GM23338 (cell line): ENCODE measurements at regions not wholly inside any gene's neighbourhood (a gene's known extent, or its start where the extent isn't known, plus 50 kb on each side); places are given as distances from the start of the nearest gene placed in this dataset.

Experiments
- ATAC-seq: fragments of 200-7000 bp; cut with Tn5 transposase; 3 replicates; pipeline ENCODE4 v1.9.1; 2020
- DNase-seq: peaks from one replicate; pipeline ENCODE4 v3.0.0-alpha.2; 2015; ENCODE audit warnings: low spot score
- H2AFZ ChIP-seq: fragments of 200-600 bp; sonication (generic); 2 replicates; pipeline ENCODE4 v1.8.0; 2016; ENCODE audit warnings: antibody characterized with exemption, mild to moderate bottlenecking, moderate library complexity
- H3F3A ChIP-seq: fragments of 200-600 bp; sonication (generic); replicated peaks from 2 replicates; pipeline ENCODE4 v1.8.0; 2017; ENCODE audit warnings: antibody characterized with exemption, mixed run types, low read depth
- H3K27ac ChIP-seq: fragments of 200-600 bp; sonication (generic); 2 replicates; pipeline ENCODE4 v1.6.1; 2016; ENCODE audit warnings: low read depth
- H3K27me3 ChIP-seq: fragments of 200-600 bp; sonication (generic); 2 replicates; pipeline ENCODE4 v1.8.0; 2016; ENCODE audit warnings: mild to moderate bottlenecking, mixed run types, moderate library complexity; ENCODE audit not compliant: insufficient read depth
- H3K36me3 ChIP-seq: fragments of 200-600 bp; sonication (generic); 2 replicates; pipeline ENCODE4 v1.8.0; 2016; ENCODE audit warnings: mild to moderate bottlenecking; ENCODE audit not compliant: insufficient read depth
- H3K4me1 ChIP-seq: fragments of 200-600 bp; sonication (generic); 2 replicates; pipeline ENCODE4 v1.8.0; 2016; ENCODE audit warnings: mild to moderate bottlenecking, moderate library complexity; ENCODE audit not compliant: insufficient read depth
- H3K4me2 ChIP-seq: fragments of 200-600 bp; sonication (generic); 2 replicates; pipeline ENCODE4 v1.7.1; 2017; ENCODE audit warnings: mixed run types
- H3K4me3 ChIP-seq: fragments of 200-600 bp; sonication (generic); 2 replicates; pipeline ENCODE4 v1.6.1; 2016; ENCODE audit warnings: mixed run types
- H3K79me2 ChIP-seq: fragments of 200-600 bp; sonication (generic); replicated peaks from 2 replicates; pipeline ENCODE4 v1.8.0; 2017; ENCODE audit warnings: mild to moderate bottlenecking; ENCODE audit not compliant: insufficient read depth
- H3K9me2 ChIP-seq: fragments of 200-600 bp; sonication (generic); 2 replicates; pipeline ENCODE4 v1.8.0; 2017; ENCODE audit not compliant: insufficient read depth
- H4K20me1 ChIP-seq: fragments of 200-600 bp; sonication (generic); replicated peaks from 2 replicates; pipeline ENCODE4 v1.8.0; 2017; ENCODE audit warnings: mild to moderate bottlenecking; ENCODE audit not compliant: insufficient read depth
- H3K27ac Mint-ChIP-seq: 2 replicates; pipeline ENCODE4 v1.8.0; 2020; ENCODE audit warnings: inconsistent platforms, mild to moderate bottlenecking, moderate library complexity, mixed read lengths
- H3K27me3 Mint-ChIP-seq: 3 replicates; pipeline ENCODE4 v1.8.0; 2022; ENCODE audit warnings: low read depth, mild to moderate bottlenecking, moderate library complexity, mixed read lengths, inconsistent platforms; ENCODE audit not compliant: insufficient read depth, poor library complexity
- H3K36me3 Mint-ChIP-seq: 3 replicates; pipeline ENCODE4 v1.8.0; 2021; ENCODE audit warnings: low read depth, mild to moderate bottlenecking, inconsistent platforms, moderate library complexity, mixed read lengths
- H3K4me1 Mint-ChIP-seq: 3 replicates; pipeline ENCODE4 v1.8.0; 2020; ENCODE audit warnings: mild to moderate bottlenecking, inconsistent platforms, mixed read lengths
- H3K4me3 Mint-ChIP-seq: 3 replicates; pipeline ENCODE4 v1.8.0; 2021; ENCODE audit warnings: moderate library complexity, mild to moderate bottlenecking, inconsistent platforms, mixed read lengths
- H3K9me3 Mint-ChIP-seq: 3 replicates; pipeline ENCODE4 v1.8.0; 2020; ENCODE audit warnings: moderate library complexity, mild to moderate bottlenecking, inconsistent platforms, mixed read lengths
- CREB1 ChIP-seq: fragments of 250-450 bp; sonication (Bioruptor Pico); IDR thresholded peaks from 2 replicates; pipeline ENCODE4 v1.5.0; 2020; ENCODE audit warnings: low read depth, mild to moderate bottlenecking, moderate library complexity
- CTCF ChIP-seq, 2 experiments: fragments of 200-600 bp in 1 of 2; sonication (generic) in 1 of 2; conservative IDR thresholded peaks; 2 replicates each; pipeline versions ENCODE4 v1.5.1 to v1.6.1; 2016 to 2017; ENCODE audit warnings: antibody characterized with exemption in 2 of 2, low read depth in 2 of 2, mild to moderate bottlenecking in 2 of 2, moderate library complexity in 1 of 2
- ETS1 ChIP-seq: IDR thresholded peaks from 2 replicates; pipeline ENCODE4 v1.6.1; 2016; ENCODE audit warnings: antibody characterized with exemption
- EZH2 ChIP-seq: fragments of 200-600 bp; sonication (generic); IDR thresholded peaks from one replicate; pipeline ENCODE4 v1.8.0; 2017; ENCODE audit warnings: antibody characterized with exemption, mild to moderate bottlenecking, low read depth; ENCODE audit not compliant: unreplicated experiment
- EZH2phosphoT487 ChIP-seq: fragments of 200-600 bp; sonication (generic); IDR thresholded peaks from one replicate; pipeline ENCODE4 v1.8.1; 2018; ENCODE audit warnings: antibody characterized with exemption; ENCODE audit not compliant: unreplicated experiment
- JUNB ChIP-seq: IDR thresholded peaks from one replicate; pipeline ENCODE4 v1.6.1; 2016; ENCODE audit warnings: antibody characterized with exemption; ENCODE audit not compliant: unreplicated experiment
- NANOG ChIP-seq: IDR thresholded peaks from 2 replicates; pipeline ENCODE4 v1.6.1; 2016; ENCODE audit warnings: antibody characterized with exemption, borderline replicate concordance
- POLR2AphosphoS5 ChIP-seq: IDR thresholded peaks from 2 replicates; pipeline ENCODE4 v1.6.1; 2016; ENCODE audit warnings: antibody characterized with exemption, low read depth
- REST ChIP-seq: IDR thresholded peaks from one replicate; pipeline ENCODE4 v1.6.1; 2018; ENCODE audit warnings: antibody characterized with exemption; ENCODE audit not compliant: unreplicated experiment
- STAT1 ChIP-seq: IDR thresholded peaks from one replicate; pipeline ENCODE4 v1.6.1; 2016; ENCODE audit warnings: antibody characterized with exemption; ENCODE audit not compliant: unreplicated experiment
- ZNF114 ChIP-seq: fragments of 250-450 bp; sonication (Bioruptor Pico); IDR thresholded peaks from 2 replicates; pipeline ENCODE4 v1.5.0; 2020; ENCODE audit warnings: mild to moderate bottlenecking, moderate library complexity
- ZNF331 ChIP-seq: fragments of 250-450 bp; sonication (Bioruptor Pico); IDR thresholded peaks from 2 replicates; pipeline ENCODE4 v1.5.0; 2020; ENCODE audit warnings: low read depth, mild to moderate bottlenecking, moderate library complexity
- ZNF462 ChIP-seq: fragments of 250-450 bp; sonication (Bioruptor Pico); IDR thresholded peaks from 2 replicates; pipeline ENCODE4 v1.5.0; 2020; ENCODE audit warnings: mild to moderate bottlenecking, moderate library complexity

- H3K9me3 Mint-ChIP-seq, result no peaks in the 10 kb centered on the region
- ATAC-seq, result no peak
Measured at GRCh38 chr5:124604419-124604818, 142.0 kb downstream of the ZNF608 start.

More at GRCh38 chr5:124604419-124604818, 142.0 kb downstream of the ZNF608 start:
- Mint-ChIP-seq H3K27ac (no peak overlapping the region), H3K27me3 (peaks cover 4% of the 10 kb centered on the region), H3K4me3 (no peak overlapping the region), H3K36me3 (peaks cover 4% of the 10 kb centered on the region; the same call in 1 of the 3 replicates), H3K4me1 (peaks cover 16% of the 10 kb centered on the region)
- Histone ChIP-seq H3K9me2 (no peaks in the 10 kb centered on the region), H3K79me2 (no peaks in the 10 kb centered on the region), H3K36me3 (no peaks in the 10 kb centered on the region), H3K4me1 (no peaks in the 10 kb centered on the region), H3F3A (no peaks in the 10 kb centered on the region), H3K27me3 (no peaks in the 10 kb centered on the region), H3K27ac (no peak overlapping the region), H2AFZ (no peak overlapping the region), H4K20me1 (no peaks in the 10 kb centered on the region), H3K4me2 (no peak overlapping the region), H3K4me3 (no peak overlapping the region)
- TF ChIP-seq POLR2AphosphoS5 (no peak), ZNF331 (CRISPR knock-in tag) (no peak), JUNB (no peak), EZH2phosphoT487 (no peak), ZNF114 (no peak), STAT1 (no peak), ZNF462 (CRISPR knock-in tag) (no peak), EZH2 (no peak), NANOG (no peak), REST (no peak), CTCF (conservative IDR thresholded peaks at IDR 0.05; ENCODE audit: low read depth in 2 of 2) (no peak), CREB1 (no peak), ETS1 (no peak)
- DNase-seq, result no peak
